Activated T-cell treated with anti-CD3 and anti-CD28 coated beads, Interleukin-2, amount 50 U/mL, for 4 hours (primary cell): ENCODE measurements at regions not wholly inside any gene's neighbourhood (a gene's known extent, or its start where the extent isn't known, plus 50 kb on each side); places are given as distances from the start of the nearest gene placed in this dataset.
"Not testable (repeated sequence)": the region's sequence is repeated elsewhere in the genome, so short reads cannot be mapped to it uniquely, and the experiment has no call there.

Experiments used
- ATAC-seq, 2 donors: fragments of 200-7000 bp; cut with Tn5 transposase; one replicate each; pipeline ENCODE4 v1.10.0; 2021
- DNase-seq: peaks from one replicate; pipeline ENCODE4 v3.0.0-alpha.2; 2020
- H3K27me3 Mint-ChIP-seq: one replicate; pipeline ENCODE4 v1.8.0; 2021; ENCODE audit warnings: low read depth, mixed read lengths
- H3K36me3 Mint-ChIP-seq: one replicate; pipeline ENCODE4 v1.8.0; 2022; ENCODE audit warnings: mixed read lengths; ENCODE audit not compliant: insufficient read depth
- H3K4me1 Mint-ChIP-seq: one replicate; pipeline ENCODE4 v1.8.0; 2021; ENCODE audit warnings: low read depth, mixed read lengths
- H3K4me3 Mint-ChIP-seq: one replicate; pipeline ENCODE4 v1.8.0; 2021; ENCODE audit warnings: mild to moderate bottlenecking, moderate library complexity, mixed read lengths
- H3K9me3 Mint-ChIP-seq: one replicate; pipeline ENCODE4 v1.8.0; 2021; ENCODE audit warnings: mixed read lengths

DNA sequence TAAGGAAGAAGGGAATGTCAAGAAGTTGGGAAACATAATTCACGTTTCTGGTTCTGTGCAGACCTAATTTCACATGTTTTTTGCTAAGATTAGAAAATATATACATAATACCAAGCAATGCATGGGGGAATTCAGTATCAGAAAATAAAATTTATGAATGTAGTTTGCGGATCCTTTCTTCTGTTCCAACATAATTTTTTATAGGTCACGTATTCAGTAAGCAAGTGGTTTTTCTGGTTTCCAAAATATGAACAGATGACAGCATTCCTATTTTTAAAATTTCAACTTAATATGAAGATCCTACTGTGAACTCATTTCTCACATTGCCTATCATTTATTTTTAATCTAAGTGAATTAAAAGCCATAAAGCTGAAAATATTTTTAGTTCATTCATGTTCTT, 560.0 kb upstream of the NRG3 start:
- Mint-ChIP-seq H3K4me1 (no peaks in the 10 kb centered on the region), H3K36me3 (no peaks in the 10 kb centered on the region), H3K4me3 (no peak overlapping the region), H3K9me3 (peaks cover 8% of the 10 kb centered on the region), H3K27me3 (no peaks in the 10 kb centered on the region)
- no peak for DNase-seq
- ATAC-seq = no peak

DNA sequence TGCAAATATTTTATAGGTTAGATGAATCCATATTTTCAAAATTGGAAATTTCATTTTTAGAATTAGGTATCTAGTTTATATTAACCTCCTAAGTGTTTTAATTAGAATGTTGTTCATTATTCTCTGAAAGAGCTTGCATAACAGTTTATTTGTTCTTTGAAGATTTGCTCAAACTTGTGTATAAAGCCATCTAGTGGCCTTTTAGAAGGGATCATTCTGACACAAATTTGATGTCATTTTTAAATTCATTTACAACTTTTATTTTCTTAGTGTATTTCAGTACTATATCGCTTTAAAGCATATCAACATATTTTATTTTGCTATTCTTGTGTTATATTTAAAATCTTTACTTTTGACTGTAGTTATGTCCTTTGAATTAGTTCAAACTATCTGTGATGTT, 527.0 kb upstream of the NRG3 start:
- ATAC-seq (no peak), DNase-seq (no peak)
- Mint-ChIP-seq H3K4me3 (no peak overlapping the region), H3K27me3 (no peaks in the 10 kb centered on the region), H3K36me3 (no peaks in the 10 kb centered on the region), H3K9me3 (no peaks in the 10 kb centered on the region), H3K4me1 (no peaks in the 10 kb centered on the region)

DNA sequence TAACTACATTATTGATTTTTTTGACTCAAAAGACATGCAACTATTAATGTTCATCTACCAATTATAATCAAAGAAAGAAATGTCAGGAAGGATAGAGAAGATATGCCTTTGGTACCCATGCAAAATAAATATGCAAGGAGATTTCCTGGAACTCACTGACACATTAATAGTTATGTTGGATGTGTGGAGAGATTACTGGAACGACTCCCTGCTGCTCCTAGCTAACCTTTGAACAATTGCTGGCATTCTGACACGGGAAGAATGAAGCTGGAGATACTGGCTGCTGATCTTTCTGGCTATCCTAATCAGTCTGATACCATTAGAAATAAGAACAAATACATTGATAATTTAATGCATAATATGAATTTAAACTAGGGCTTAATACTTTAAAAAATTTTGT, 507.9 kb upstream of the NRG3 start:
- Mint-ChIP-seq H3K27me3 (no peaks in the 10 kb centered on the region), H3K36me3 (no peaks in the 10 kb centered on the region), H3K4me3 (no peak overlapping the region), H3K9me3 (peaks cover 7% of the 10 kb centered on the region), H3K4me1 (no peaks in the 10 kb centered on the region)
- no peak for ATAC-seq
- DNase-seq = no peak

DNA sequence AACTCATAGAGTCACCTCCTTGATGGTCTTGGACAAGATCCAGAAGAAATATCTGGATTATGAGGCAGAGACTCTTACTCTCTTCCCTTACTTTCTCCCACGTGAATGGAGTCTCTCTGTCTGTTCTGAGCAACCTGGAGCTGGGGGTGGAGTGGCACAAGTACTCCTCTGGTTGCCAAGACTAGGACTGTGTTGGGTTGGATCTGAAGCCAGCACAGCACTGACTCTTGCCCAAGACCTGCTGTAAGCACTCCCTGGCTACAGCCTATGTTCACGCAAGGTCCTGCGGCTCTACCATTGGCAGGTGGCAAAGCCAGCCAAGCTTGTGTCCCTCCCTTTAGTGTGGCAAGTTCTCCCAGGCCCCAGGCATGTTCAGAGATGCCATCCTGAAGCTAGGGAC, 488.2 kb upstream of the NRG3 start:
- no peaks in the 10 kb centered on the region for H3K36me3 Mint-ChIP-seq
- H3K4me3 Mint-ChIP-seq = no peak overlapping the region
- no peak for DNase-seq
- H3K27me3 Mint-ChIP-seq = no peaks in the 10 kb centered on the region
- peaks cover 8% of the 10 kb centered on the region for H3K9me3 Mint-ChIP-seq
- ATAC-seq = no peak
- no peaks in the 10 kb centered on the region for H3K4me1 Mint-ChIP-seq

DNA sequence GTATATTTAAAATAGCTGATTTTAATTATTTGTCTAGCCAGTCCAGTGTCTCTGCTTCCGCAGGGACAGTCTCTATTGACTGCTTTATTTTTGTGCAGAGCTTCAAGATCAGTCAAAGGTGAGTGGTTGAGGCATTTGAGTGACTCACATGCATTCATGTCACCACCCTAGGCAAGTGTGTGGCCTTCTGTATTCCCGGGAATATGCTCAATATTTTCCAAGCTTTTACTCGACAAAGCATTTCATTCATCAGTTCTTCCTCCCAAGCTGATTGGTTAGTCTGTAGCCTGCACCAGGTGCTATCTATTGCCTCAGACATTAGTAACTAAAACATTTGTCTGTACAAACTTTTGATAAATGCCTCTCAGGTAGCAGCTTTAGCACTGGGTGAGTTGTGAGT, 471.5 kb upstream of the NRG3 start:
- no peak overlapping the region for H3K4me3 Mint-ChIP-seq
- no peaks in the 10 kb centered on the region for H3K36me3 Mint-ChIP-seq
- ATAC-seq (no peak), DNase-seq (no peak)
- H3K9me3 Mint-ChIP-seq = peaks cover 6% of the 10 kb centered on the region
- H3K27me3 Mint-ChIP-seq = no peaks in the 10 kb centered on the region
- no peaks in the 10 kb centered on the region for H3K4me1 Mint-ChIP-seq

DNA sequence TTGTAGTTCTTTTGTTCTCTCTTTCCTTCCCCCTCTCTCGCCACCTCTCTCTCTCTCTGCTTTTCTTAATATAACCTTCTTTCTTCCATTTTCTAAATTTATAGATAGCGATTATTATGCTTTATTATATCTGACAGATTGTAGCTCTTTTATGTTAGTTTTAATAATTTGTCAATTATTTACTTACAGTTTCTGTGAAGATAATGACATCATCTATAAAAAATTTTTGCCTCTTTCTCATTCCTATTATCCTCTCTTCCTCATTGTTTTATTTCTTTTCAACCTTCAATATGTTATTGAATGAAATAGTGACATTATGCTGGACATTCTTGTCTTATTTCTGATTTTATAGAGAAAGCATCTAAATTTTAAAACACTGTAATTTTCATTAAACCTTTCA, 469.6 kb upstream of the NRG3 start:
- ATAC-seq (no peak), DNase-seq (no peak)
- no peak overlapping the region for H3K4me3 Mint-ChIP-seq
- H3K9me3 Mint-ChIP-seq = no peaks in the 10 kb centered on the region
- H3K27me3 Mint-ChIP-seq = no peaks in the 10 kb centered on the region
- H3K36me3 Mint-ChIP-seq = no peaks in the 10 kb centered on the region
- no peaks in the 10 kb centered on the region for H3K4me1 Mint-ChIP-seq

DNA sequence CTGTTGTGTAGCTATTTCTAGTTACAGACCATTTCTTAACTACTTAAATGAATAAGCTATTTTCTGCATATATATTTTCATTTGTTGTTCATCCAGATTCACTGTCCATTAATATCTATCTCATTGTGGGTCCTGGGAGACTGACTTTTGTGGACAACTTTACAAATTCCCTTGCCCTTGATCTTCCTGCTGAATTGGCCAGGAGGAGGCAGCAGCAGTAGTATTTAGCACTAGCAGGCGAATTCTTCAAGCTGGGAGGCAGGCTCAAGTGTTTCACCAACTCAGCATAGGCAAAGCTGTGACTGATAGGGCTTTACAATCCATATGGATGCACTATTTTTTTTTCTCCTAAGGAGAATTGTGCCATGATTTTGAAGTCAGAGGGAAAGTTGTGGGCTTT, 461.0 kb upstream of the NRG3 start:
- ATAC-seq (no peak), DNase-seq (no peak)
- H3K36me3 Mint-ChIP-seq = no peaks in the 10 kb centered on the region
- H3K9me3 Mint-ChIP-seq = no peaks in the 10 kb centered on the region
- H3K4me1 Mint-ChIP-seq = no peaks in the 10 kb centered on the region
- no peaks in the 10 kb centered on the region for H3K27me3 Mint-ChIP-seq
- H3K4me3 Mint-ChIP-seq = no peak overlapping the region

DNA sequence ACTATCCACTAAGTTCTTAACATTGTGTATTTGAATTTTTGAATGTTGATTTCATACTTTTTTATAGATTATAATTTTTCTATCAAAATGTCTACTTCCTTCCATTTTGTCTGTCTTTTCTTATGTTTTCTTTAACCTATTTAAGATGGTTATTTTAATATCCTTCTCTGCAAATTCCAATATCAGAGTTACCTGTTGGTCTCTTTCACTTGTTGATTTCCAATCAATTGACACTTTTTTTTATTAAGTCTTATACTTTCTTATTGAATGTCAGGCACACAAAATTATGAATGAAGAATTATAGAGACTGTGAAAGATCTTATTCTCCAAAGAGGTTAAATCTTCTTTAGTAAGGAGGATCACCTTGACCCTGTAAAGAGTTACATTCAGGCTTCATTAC, 448.3 kb upstream of the NRG3 start:
- no peaks in the 10 kb centered on the region for H3K4me1 Mint-ChIP-seq
- H3K4me3 Mint-ChIP-seq = no peak overlapping the region
- no peaks in the 10 kb centered on the region for H3K27me3 Mint-ChIP-seq
- H3K9me3 Mint-ChIP-seq = peaks cover 3% of the 10 kb centered on the region
- no peak for ATAC-seq
- no peak for DNase-seq
- no peaks in the 10 kb centered on the region for H3K36me3 Mint-ChIP-seq

DNA sequence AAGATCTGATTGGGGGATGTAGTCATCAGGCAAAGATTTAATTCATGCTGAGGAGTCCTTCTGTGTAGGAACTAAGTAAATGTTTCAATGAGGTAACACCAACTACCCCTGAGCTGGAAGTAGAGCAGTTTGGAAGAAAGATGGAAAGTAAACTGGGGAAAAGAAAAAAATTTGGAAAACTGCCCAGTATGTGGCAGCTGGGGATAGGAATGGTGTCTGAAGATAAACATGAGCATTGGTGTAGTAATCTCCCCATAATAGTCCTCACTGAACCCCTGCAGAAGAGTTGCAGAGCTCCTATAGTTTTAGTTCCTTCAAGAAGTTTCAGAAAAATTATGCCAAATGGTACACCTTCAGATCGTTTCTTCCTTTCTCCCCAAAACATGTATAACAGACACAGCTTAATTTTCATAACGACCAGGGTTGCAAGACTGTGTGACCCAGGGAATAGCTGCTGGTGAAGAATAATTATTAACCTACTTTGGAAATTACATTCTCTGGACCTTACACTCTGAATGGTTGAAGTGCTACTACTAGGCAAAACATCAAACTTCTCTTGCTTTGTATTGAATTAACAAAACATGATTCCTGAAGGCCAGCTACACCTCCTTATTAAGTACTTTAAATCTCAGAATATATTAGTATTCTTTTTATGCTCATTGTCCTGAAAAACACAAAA, 446.4 kb upstream of the NRG3 start:
- H3K4me1 Mint-ChIP-seq = no peaks in the 10 kb centered on the region
- H3K27me3 Mint-ChIP-seq = no peaks in the 10 kb centered on the region
- ATAC-seq = no peak
- peaks cover 3% of the 10 kb centered on the region for H3K9me3 Mint-ChIP-seq
- no peak overlapping the region for H3K4me3 Mint-ChIP-seq
- H3K36me3 Mint-ChIP-seq = no peaks in the 10 kb centered on the region
- DNase-seq = no peak

DNA sequence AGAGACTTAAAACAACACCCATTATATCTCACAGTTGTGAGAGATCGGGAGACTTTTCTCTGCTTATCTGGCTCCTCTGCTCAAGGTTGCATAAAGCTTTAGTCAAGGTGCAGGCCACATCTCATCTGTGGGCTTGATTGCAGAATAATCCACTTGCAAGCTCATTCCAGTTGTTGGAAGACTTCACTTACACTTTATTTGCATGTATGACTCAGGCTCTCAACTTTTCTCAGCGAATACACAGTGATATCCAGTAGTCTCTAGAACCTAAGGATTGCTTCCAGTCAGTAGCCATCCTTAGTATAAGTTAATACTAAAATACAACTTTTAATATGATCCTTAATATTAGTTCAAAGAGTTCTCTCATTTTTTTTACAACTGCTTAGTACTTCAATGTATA, 435.5 kb upstream of the NRG3 start:
- H3K9me3 Mint-ChIP-seq = peaks cover 8% of the 10 kb centered on the region
- no peaks in the 10 kb centered on the region for H3K27me3 Mint-ChIP-seq
- no peaks in the 10 kb centered on the region for H3K36me3 Mint-ChIP-seq
- no peaks in the 10 kb centered on the region for H3K4me1 Mint-ChIP-seq
- no peak for DNase-seq
- H3K4me3 Mint-ChIP-seq = no peak overlapping the region
- no peak for ATAC-seq

DNA sequence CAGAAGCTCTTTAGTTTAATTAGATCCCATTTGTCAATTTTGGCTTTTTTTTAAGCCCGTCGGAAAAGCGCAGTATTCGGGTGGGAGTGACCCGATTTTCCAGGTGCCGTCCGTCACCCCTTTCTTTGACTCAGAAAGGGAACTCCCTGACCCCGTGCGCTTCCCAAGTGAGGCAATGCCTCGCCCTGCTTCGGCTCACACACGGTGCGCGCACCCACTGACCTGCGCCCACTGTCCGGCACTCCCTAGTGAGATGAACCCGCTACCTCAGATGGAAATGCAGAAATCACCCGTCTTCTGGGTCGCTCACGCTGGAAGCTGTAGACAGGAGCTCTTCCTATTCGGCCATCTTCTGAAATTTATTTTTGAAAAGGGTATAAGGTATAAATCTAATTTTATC, 433.4 kb upstream of the NRG3 start:
- not testable (repeated sequence) for H3K4me3 Mint-ChIP-seq, H3K4me1 Mint-ChIP-seq, ATAC-seq, DNase-seq, H3K36me3 Mint-ChIP-seq, H3K27me3 Mint-ChIP-seq
- H3K9me3 Mint-ChIP-seq = peaks cover 12% of the 10 kb centered on the region

DNA sequence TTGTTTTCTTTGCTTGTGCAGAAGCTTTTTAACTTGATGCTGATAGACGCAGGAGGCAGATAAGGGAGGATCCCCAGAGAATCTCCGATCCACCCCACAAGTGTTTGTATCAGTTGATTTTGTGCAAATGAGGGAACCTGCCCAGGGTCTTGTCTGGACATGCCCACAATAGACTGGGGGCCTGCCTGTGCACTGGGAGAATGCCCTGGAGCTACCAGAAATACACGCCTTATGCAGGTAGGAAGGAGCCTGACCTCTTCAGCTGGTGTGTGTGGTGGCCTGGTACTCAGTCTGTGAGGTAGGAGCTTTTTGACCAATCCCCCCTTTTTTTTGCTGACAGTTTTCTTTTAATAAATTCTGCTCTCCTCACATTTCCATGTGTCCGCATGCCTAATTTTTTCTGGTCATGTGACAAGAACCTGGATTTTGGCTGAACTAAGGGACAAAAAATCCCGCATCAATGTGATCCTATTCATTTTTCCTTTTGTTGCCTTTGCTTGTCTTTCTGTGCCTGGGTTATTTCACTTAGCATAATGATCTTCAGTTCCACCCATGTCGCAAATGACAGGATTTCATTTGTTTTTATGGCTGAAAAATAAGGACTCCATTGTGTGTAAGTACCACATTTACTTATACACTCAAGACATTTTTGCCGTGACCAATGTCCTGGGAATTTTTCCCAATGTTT, 430.6 kb upstream of the NRG3 start:
- ATAC-seq (no peak), DNase-seq (no peak)
- Mint-ChIP-seq H3K4me1 (no peaks in the 10 kb centered on the region), H3K4me3 (no peak overlapping the region), H3K27me3 (no peaks in the 10 kb centered on the region), H3K36me3 (no peaks in the 10 kb centered on the region), H3K9me3 (peaks cover 12% of the 10 kb centered on the region)

DNA sequence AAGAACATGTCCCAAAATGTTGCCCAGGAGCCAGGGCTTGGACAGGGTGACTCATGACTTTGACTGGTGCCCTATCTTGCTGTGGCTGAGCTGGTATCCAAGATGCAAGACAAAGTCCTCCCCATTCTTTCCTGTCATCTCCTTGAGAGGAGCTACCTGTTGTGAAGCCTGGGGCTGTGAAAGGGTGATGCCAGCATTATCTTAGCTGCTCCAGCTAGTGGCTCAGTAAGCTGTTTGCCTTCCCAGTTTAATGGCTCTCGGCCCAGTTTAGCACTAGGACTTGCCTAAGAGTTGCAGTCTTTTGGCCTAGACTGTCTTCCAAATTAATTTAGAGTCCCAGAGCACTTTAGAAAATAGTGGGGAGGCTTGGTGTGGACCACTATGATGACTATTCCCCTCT, 424.3 kb upstream of the NRG3 start:
- no peak overlapping the region for H3K4me3 Mint-ChIP-seq
- H3K4me1 Mint-ChIP-seq = no peaks in the 10 kb centered on the region
- ATAC-seq (no peak), DNase-seq (no peak)
- H3K36me3 Mint-ChIP-seq = no peaks in the 10 kb centered on the region
- no peaks in the 10 kb centered on the region for H3K27me3 Mint-ChIP-seq
- no peaks in the 10 kb centered on the region for H3K9me3 Mint-ChIP-seq

DNA sequence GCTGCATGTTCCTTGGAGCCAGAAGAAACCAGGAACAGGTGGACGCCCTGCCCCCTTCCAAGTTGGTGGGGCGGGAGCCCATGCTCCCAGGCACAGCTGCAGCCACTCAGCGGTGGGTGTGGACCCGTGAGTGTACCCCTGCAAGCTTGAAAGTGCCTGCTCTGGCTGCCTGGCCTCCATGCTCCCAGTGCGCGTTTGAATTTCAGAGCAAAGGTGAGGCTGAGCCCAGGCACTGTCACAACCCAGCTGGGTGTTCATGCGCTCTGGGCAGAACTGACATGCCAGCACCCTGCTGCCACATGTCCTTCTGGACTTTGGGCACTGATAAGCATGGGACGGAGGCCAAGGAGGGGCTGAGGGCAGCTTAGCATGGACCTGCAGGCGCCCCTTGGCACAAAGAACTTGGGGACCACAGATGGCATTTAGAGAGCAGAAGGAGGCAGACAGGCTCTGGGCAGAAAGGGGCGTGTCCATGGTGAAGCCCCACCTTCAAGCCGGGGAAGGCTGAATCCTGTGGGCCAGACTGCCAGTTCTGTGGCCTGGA, 402.0 kb upstream of the NRG3 start:
- ATAC-seq (no peak), DNase-seq (no peak)
- H3K9me3 Mint-ChIP-seq = peaks cover 8% of the 10 kb centered on the region
- no peaks in the 10 kb centered on the region for H3K36me3 Mint-ChIP-seq
- no peak overlapping the region for H3K4me3 Mint-ChIP-seq
- H3K4me1 Mint-ChIP-seq = no peaks in the 10 kb centered on the region
- H3K27me3 Mint-ChIP-seq = peaks cover 1% of the 10 kb centered on the region

DNA sequence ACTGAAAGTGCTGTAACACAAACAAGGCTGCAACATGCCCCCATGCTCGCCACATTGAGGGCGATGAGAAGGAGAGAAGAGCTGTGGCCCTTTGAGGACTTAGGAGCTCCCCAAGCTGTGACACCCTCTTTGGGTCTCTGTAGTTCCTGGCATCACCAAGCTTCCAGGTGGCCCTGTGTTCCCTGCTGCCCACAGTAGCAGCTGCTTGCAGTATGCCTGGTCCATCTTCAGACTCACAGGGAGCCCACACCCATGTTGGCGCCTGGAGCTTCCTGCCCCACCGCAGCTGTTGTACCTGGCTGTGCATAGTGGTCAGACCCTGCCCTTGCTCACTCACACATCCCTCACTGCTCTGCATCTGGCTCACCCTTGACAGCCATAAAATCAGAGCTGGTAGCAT, 401.2 kb upstream of the NRG3 start:
- ATAC-seq (no peak), DNase-seq (no peak)
- Mint-ChIP-seq H3K27me3 (peaks cover 1% of the 10 kb centered on the region), H3K36me3 (no peaks in the 10 kb centered on the region), H3K9me3 (peaks cover 5% of the 10 kb centered on the region), H3K4me1 (no peaks in the 10 kb centered on the region), H3K4me3 (no peak overlapping the region)
